GM23338 (cell line): ENCODE measurements at regions not wholly inside any gene's neighbourhood (a gene's known extent, or its start where the extent isn't known, plus 50 kb on each side); places are given as distances from the start of the nearest gene placed in this dataset.

Experiments
- ATAC-seq: fragments of 200-7000 bp; cut with Tn5 transposase; 3 replicates; pipeline ENCODE4 v1.9.1; 2020
- DNase-seq: peaks from one replicate; pipeline ENCODE4 v3.0.0-alpha.2; 2015; ENCODE audit warnings: low spot score
- H2AFZ ChIP-seq: fragments of 200-600 bp; sonication (generic); 2 replicates; pipeline ENCODE4 v1.8.0; 2016; ENCODE audit warnings: antibody characterized with exemption, mild to moderate bottlenecking, moderate library complexity
- H3F3A ChIP-seq: fragments of 200-600 bp; sonication (generic); replicated peaks from 2 replicates; pipeline ENCODE4 v1.8.0; 2017; ENCODE audit warnings: antibody characterized with exemption, mixed run types, low read depth
- H3K27ac ChIP-seq: fragments of 200-600 bp; sonication (generic); 2 replicates; pipeline ENCODE4 v1.6.1; 2016; ENCODE audit warnings: low read depth
- H3K27me3 ChIP-seq: fragments of 200-600 bp; sonication (generic); 2 replicates; pipeline ENCODE4 v1.8.0; 2016; ENCODE audit warnings: mild to moderate bottlenecking, mixed run types, moderate library complexity; ENCODE audit not compliant: insufficient read depth
- H3K36me3 ChIP-seq: fragments of 200-600 bp; sonication (generic); 2 replicates; pipeline ENCODE4 v1.8.0; 2016; ENCODE audit warnings: mild to moderate bottlenecking; ENCODE audit not compliant: insufficient read depth
- H3K4me1 ChIP-seq: fragments of 200-600 bp; sonication (generic); 2 replicates; pipeline ENCODE4 v1.8.0; 2016; ENCODE audit warnings: mild to moderate bottlenecking, moderate library complexity; ENCODE audit not compliant: insufficient read depth
- H3K4me2 ChIP-seq: fragments of 200-600 bp; sonication (generic); 2 replicates; pipeline ENCODE4 v1.7.1; 2017; ENCODE audit warnings: mixed run types
- H3K4me3 ChIP-seq: fragments of 200-600 bp; sonication (generic); 2 replicates; pipeline ENCODE4 v1.6.1; 2016; ENCODE audit warnings: mixed run types
- H3K79me2 ChIP-seq: fragments of 200-600 bp; sonication (generic); replicated peaks from 2 replicates; pipeline ENCODE4 v1.8.0; 2017; ENCODE audit warnings: mild to moderate bottlenecking; ENCODE audit not compliant: insufficient read depth
- H3K9me2 ChIP-seq: fragments of 200-600 bp; sonication (generic); 2 replicates; pipeline ENCODE4 v1.8.0; 2017; ENCODE audit not compliant: insufficient read depth
- H4K20me1 ChIP-seq: fragments of 200-600 bp; sonication (generic); replicated peaks from 2 replicates; pipeline ENCODE4 v1.8.0; 2017; ENCODE audit warnings: mild to moderate bottlenecking; ENCODE audit not compliant: insufficient read depth
- H3K27ac Mint-ChIP-seq: 2 replicates; pipeline ENCODE4 v1.8.0; 2020; ENCODE audit warnings: inconsistent platforms, mild to moderate bottlenecking, moderate library complexity, mixed read lengths
- H3K27me3 Mint-ChIP-seq: 3 replicates; pipeline ENCODE4 v1.8.0; 2022; ENCODE audit warnings: low read depth, mild to moderate bottlenecking, moderate library complexity, mixed read lengths, inconsistent platforms; ENCODE audit not compliant: insufficient read depth, poor library complexity
- H3K36me3 Mint-ChIP-seq: 3 replicates; pipeline ENCODE4 v1.8.0; 2021; ENCODE audit warnings: low read depth, mild to moderate bottlenecking, inconsistent platforms, moderate library complexity, mixed read lengths
- H3K4me1 Mint-ChIP-seq: 3 replicates; pipeline ENCODE4 v1.8.0; 2020; ENCODE audit warnings: mild to moderate bottlenecking, inconsistent platforms, mixed read lengths
- H3K4me3 Mint-ChIP-seq: 3 replicates; pipeline ENCODE4 v1.8.0; 2021; ENCODE audit warnings: moderate library complexity, mild to moderate bottlenecking, inconsistent platforms, mixed read lengths
- H3K9me3 Mint-ChIP-seq: 3 replicates; pipeline ENCODE4 v1.8.0; 2020; ENCODE audit warnings: moderate library complexity, mild to moderate bottlenecking, inconsistent platforms, mixed read lengths
- CTCF ChIP-seq, 2 experiments: fragments of 200-600 bp in 1 of 2; sonication (generic) in 1 of 2; conservative IDR thresholded peaks; 2 replicates each; pipeline versions ENCODE4 v1.5.1 to v1.6.1; 2016 to 2017; ENCODE audit warnings: antibody characterized with exemption in 2 of 2, low read depth in 2 of 2, mild to moderate bottlenecking in 2 of 2, moderate library complexity in 1 of 2
- EZH2 ChIP-seq: fragments of 200-600 bp; sonication (generic); IDR thresholded peaks from one replicate; pipeline ENCODE4 v1.8.0; 2017; ENCODE audit warnings: antibody characterized with exemption, mild to moderate bottlenecking, low read depth; ENCODE audit not compliant: unreplicated experiment
- NANOG ChIP-seq: IDR thresholded peaks from 2 replicates; pipeline ENCODE4 v1.6.1; 2016; ENCODE audit warnings: antibody characterized with exemption, borderline replicate concordance
- REST ChIP-seq: IDR thresholded peaks from one replicate; pipeline ENCODE4 v1.6.1; 2018; ENCODE audit warnings: antibody characterized with exemption; ENCODE audit not compliant: unreplicated experiment
- STAT1 ChIP-seq: IDR thresholded peaks from one replicate; pipeline ENCODE4 v1.6.1; 2016; ENCODE audit warnings: antibody characterized with exemption; ENCODE audit not compliant: unreplicated experiment
- ZNF331 ChIP-seq: fragments of 250-450 bp; sonication (Bioruptor Pico); IDR thresholded peaks from 2 replicates; pipeline ENCODE4 v1.5.0; 2020; ENCODE audit warnings: low read depth, mild to moderate bottlenecking, moderate library complexity
- ZNF462 ChIP-seq: fragments of 250-450 bp; sonication (Bioruptor Pico); IDR thresholded peaks from 2 replicates; pipeline ENCODE4 v1.5.0; 2020; ENCODE audit warnings: mild to moderate bottlenecking, moderate library complexity

GRCh38 chr9:20015427-20015931 is 226.6 kb upstream of the SLC24A2 start:
- Mint-ChIP-seq H3K36me3 (no peaks in the 10 kb centered on the region; the same call in 2 of the 3 replicates), H3K27ac (peak overlapping the region; percentile 25; the same call in 1 of the 2 replicates), H3K4me1 (peaks cover 11% of the 10 kb centered on the region), H3K4me3 (no peak overlapping the region), H3K27me3 (no peaks in the 10 kb centered on the region), H3K9me3 (peaks cover 8% of the 10 kb centered on the region)
- ATAC-seq (no peak), DNase-seq (no peak)
- Histone ChIP-seq H3K27ac (no peak overlapping the region), H3K9me2 (no peaks in the 10 kb centered on the region), H3K4me1 (peaks cover 10% of the 10 kb centered on the region), H3F3A (no peaks in the 10 kb centered on the region), H2AFZ (peak overlapping the region; percentile 35; the same call in 1 of the 2 replicates), H3K79me2 (no peaks in the 10 kb centered on the region), H3K4me2 (peak overlapping the region; percentile 30; the same call in 1 of the 2 replicates), H4K20me1 (no peaks in the 10 kb centered on the region), H3K36me3 (no peaks in the 10 kb centered on the region), H3K27me3 (no peaks in the 10 kb centered on the region), H3K4me3 (no peak overlapping the region)
- no peak for TF ChIP-seq CTCF (conservative IDR thresholded peaks at IDR 0.05; ENCODE audit: low read depth in 2 of 2)
- no peak for TF ChIP-seq ZNF331
- TF ChIP-seq REST = no peak
- TF ChIP-seq NANOG = peak; percentile 50; the same call in 1 of the 2 replicates
- TF ChIP-seq EZH2 = no peak
- TF ChIP-seq ZNF462 (CRISPR knock-in tag) = peak; percentile 39; the same call in 1 of the 2 replicates
- TF ChIP-seq STAT1 = no peak
